ENCODE measurements at regions not wholly inside any gene's neighbourhood (a gene's known extent, or its start where the extent isn't known, plus 50 kb on each side); places are given as distances from the start of the nearest gene placed in this dataset.

- CTCF ChIA-PET (ENCODE audit: unreplicated experiment), result no interaction called here
- Histone ChIP-seq H3K4me2 (ENCODE audit: low read length) (no peak overlapping the region), H3K36me3 (ENCODE audit: insufficient read depth, low read length) (no peaks in the 10 kb centered on the region), H3K27ac (ENCODE audit: low read depth, low read length, poor library complexity, severe bottlenecking) (no peak overlapping the region), H4K20me1 (ENCODE audit: insufficient read depth, low read length) (no peaks in the 10 kb centered on the region), H3K9me2 (ENCODE audit: insufficient read depth, low read length) (no peaks in the 10 kb centered on the region), H3K79me2 (ENCODE audit: insufficient read depth, low read depth, low read length) (no peaks in the 10 kb centered on the region), H3K9me3 (ENCODE audit: low read length) (no peaks in the 10 kb centered on the region), H3K4me1 (ENCODE audit: insufficient read depth, low read length, poor library complexity, severe bottlenecking) (no peaks in the 10 kb centered on the region), H2AFZ (ENCODE audit: low read length) (no peak overlapping the region), H3K4me3 (ENCODE audit: low read depth, low read length, poor library complexity, severe bottlenecking) (no peak overlapping the region)
- intact Hi-C loops (cut with micrococcal nuclease; ENCODE audit: unreplicated experiment), result no loop called here
- POLR2A ChIA-PET, result no interaction called here
- no peak for DNase-seq (ENCODE audit: low spot score)
- BruUV-seq (replicated peaks), result no TSS peak
- no peak for TF ChIP-seq CTCF (conservative IDR thresholded peaks at IDR 0.05; ENCODE audit: low read length)
- no peak for TF ChIP-seq EZH2phosphoT487 (IDR thresholded peaks at IDR 0.05; ENCODE audit: borderline replicate concordance, low read depth, low read length)
Measured at GRCh38 chr4:58453956-58454355, 1343.8 kb upstream of the IGFBP7 start.

GRCh38 chr4:58451707-58452106 is 1341.5 kb upstream of the IGFBP7 start:
- no peaks in the 10 kb centered on the region; the same call in 1 of the 2 replicates for H3K9me2 ChIP-seq (ENCODE audit: insufficient read depth, low read length)
- POLR2A ChIA-PET, result interaction anchor here (0.6 kb wide), 1 partner anchor 1494 kb away, joined by 3 read pairs; no protein-coding TSS in a partner anchor
- BruUV-seq (replicated peaks), result no TSS peak

GRCh38 chr4:58435871-58436270 is 1325.7 kb upstream of the IGFBP7 start:
- intact Hi-C loops (cut with micrococcal nuclease; ENCODE audit: unreplicated experiment), result no loop called here
- Histone ChIP-seq H3K4me1 (ENCODE audit: insufficient read depth, low read length, poor library complexity, severe bottlenecking) (no peaks in the 10 kb centered on the region), H3K79me2 (ENCODE audit: insufficient read depth, low read depth, low read length) (no peaks in the 10 kb centered on the region), H3K9me2 (ENCODE audit: insufficient read depth, low read length) (no peaks in the 10 kb centered on the region), H3K27ac (ENCODE audit: low read depth, low read length, poor library complexity, severe bottlenecking) (no peak overlapping the region), H3K4me3 (ENCODE audit: low read depth, low read length, poor library complexity, severe bottlenecking) (no peak overlapping the region), H4K20me1 (ENCODE audit: insufficient read depth, low read length) (no peaks in the 10 kb centered on the region), H3K36me3 (ENCODE audit: insufficient read depth, low read length) (no peaks in the 10 kb centered on the region), H3K9me3 (ENCODE audit: low read length) (no peaks in the 10 kb centered on the region), H2AFZ (ENCODE audit: low read length) (no peak overlapping the region), H3K4me2 (ENCODE audit: low read length) (no peak overlapping the region)
- ChIA-PET CTCF (ENCODE audit: unreplicated experiment) (no interaction called here), POLR2A (no interaction called here)
- TF ChIP-seq CTCF (conservative IDR thresholded peaks at IDR 0.05; ENCODE audit: low read length) (no peak), EZH2phosphoT487 (IDR thresholded peaks at IDR 0.05; ENCODE audit: borderline replicate concordance, low read depth, low read length) (no peak)
- no peak for DNase-seq (ENCODE audit: low spot score)
- no TSS peak for BruUV-seq (replicated peaks)

More at GRCh38 chr4:58451707-58452106, 1341.5 kb upstream of the IGFBP7 start:
- intact Hi-C loops (cut with micrococcal nuclease; ENCODE audit: unreplicated experiment), result no loop called here
- no peak overlapping the region for H2AFZ ChIP-seq (ENCODE audit: low read length)
- TF ChIP-seq CTCF (conservative IDR thresholded peaks at IDR 0.05; ENCODE audit: low read length) (no peak), EZH2phosphoT487 (IDR thresholded peaks at IDR 0.05; ENCODE audit: borderline replicate concordance, low read depth, low read length) (no peak)
- no peaks in the 10 kb centered on the region for H4K20me1 ChIP-seq (ENCODE audit: insufficient read depth, low read length)
- no peaks in the 10 kb centered on the region for H3K4me1 ChIP-seq (ENCODE audit: insufficient read depth, low read length, poor library complexity, severe bottlenecking)
- no peaks in the 10 kb centered on the region for H3K79me2 ChIP-seq (ENCODE audit: insufficient read depth, low read depth, low read length)
- no peak for DNase-seq (ENCODE audit: low spot score)
- H3K4me3 ChIP-seq (ENCODE audit: low read depth, low read length, poor library complexity, severe bottlenecking), result no peak overlapping the region
- H3K36me3 ChIP-seq (ENCODE audit: insufficient read depth, low read length), result no peaks in the 10 kb centered on the region
- CTCF ChIA-PET (ENCODE audit: unreplicated experiment), result no interaction called here
- H3K27ac ChIP-seq (ENCODE audit: low read depth, low read length, poor library complexity, severe bottlenecking), result no peak overlapping the region
- no peaks in the 10 kb centered on the region for H3K9me3 ChIP-seq (ENCODE audit: low read length)
- H3K4me2 ChIP-seq (ENCODE audit: low read length), result no peak overlapping the region
